Lower leg skin (tissue), 4 donors: ENCODE measurements at regions not wholly inside any gene's neighbourhood (a gene's known extent, or its start where the extent isn't known, plus 50 kb on each side); places are given as distances from the start of the nearest gene placed in this dataset.

Experiments
- DNase-seq, 2 donors: peaks; one replicate each; pipeline ENCODE4 v3.0.0-alpha.2; 2019; ENCODE audit warnings: low spot score in 2 of 2
- H3K4me3 ChIP-seq: fragments of 200-600 bp; sonication (generic); 2 replicates; pipeline ENCODE4 v1.5.1; 2017; ENCODE audit warnings: mild to moderate bottlenecking, low read depth; ENCODE audit not compliant: poor library complexity, severe bottlenecking
- POLR2A ChIP-seq, 2 donors: fragments of 450-650 bp; IDR thresholded peaks; one replicate each; pipeline ENCODE4 v1.6.1; 2016 to 2017; ENCODE audit warnings: antibody characterized with exemption in 2 of 2, mild to moderate bottlenecking in 1 of 2, moderate library complexity in 1 of 2
- WGBS, 2 donors: methylation state at CpG; one replicate each; pipeline ENCODE4 v1.1.5; 2018; 5-methylcytosine and 5-hydroxymethylcytosine counted together
- intact Hi-C: fragments of 100-400 bp; cut with DNase I; formaldehyde crosslinking; loops from one replicate; pipeline ENCODE4 v1.15.0; 2023; ENCODE audit warnings: low total_unique reads
- TF ChIP-seq, protein P1 (sequence below), 3 donors: fragments of 450-650 bp; IDR thresholded peaks; one replicate each; pipeline ENCODE4 v1.5.1; 2016; ENCODE audit warnings: antibody characterized with exemption in 3 of 3, mild to moderate bottlenecking in 3 of 3, moderate library complexity in 2 of 3

DNA sequence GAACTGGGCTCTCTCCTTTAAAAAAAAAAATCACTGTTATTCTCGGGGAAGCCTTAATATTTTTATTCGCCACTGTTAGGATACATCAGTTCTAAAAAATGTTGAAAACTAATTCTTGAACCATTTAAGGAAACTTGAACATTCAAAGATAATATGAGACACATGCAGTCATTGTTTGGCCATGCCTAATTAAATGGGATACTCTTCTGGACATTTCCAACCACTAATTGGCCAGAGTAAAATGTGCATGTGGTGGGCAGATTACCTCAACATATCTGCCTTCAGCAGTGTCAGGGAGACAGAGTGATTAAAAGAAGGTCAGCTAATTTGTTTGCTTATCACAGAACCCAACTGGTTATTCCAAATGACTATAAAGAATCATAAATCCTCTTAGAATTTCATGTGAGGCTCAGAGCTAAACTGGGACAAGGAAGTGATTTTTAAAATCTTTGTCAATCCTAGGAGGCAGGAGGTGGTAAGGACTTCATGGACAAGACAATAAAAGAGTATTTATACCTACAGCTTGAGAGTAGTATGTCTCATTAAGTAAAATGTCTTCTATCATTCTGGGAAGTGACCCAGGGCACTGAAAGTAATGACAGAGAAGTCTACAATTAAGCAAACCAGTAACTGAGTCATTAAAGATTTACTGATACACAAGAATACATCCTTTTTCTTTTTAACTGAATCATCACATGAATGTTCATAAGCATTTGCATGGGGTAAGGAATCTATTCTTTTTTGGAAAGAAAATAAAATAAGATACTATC is 242.9 kb upstream of the TRPM3 start:
- TF ChIP-seq, protein P1, sequence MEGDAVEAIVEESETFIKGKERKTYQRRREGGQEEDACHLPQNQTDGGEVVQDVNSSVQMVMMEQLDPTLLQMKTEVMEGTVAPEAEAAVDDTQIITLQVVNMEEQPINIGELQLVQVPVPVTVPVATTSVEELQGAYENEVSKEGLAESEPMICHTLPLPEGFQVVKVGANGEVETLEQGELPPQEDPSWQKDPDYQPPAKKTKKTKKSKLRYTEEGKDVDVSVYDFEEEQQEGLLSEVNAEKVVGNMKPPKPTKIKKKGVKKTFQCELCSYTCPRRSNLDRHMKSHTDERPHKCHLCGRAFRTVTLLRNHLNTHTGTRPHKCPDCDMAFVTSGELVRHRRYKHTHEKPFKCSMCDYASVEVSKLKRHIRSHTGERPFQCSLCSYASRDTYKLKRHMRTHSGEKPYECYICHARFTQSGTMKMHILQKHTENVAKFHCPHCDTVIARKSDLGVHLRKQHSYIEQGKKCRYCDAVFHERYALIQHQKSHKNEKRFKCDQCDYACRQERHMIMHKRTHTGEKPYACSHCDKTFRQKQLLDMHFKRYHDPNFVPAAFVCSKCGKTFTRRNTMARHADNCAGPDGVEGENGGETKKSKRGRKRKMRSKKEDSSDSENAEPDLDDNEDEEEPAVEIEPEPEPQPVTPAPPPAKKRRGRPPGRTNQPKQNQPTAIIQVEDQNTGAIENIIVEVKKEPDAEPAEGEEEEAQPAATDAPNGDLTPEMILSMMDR (IDR thresholded peaks at IDR 0.05), result no peak
- TF ChIP-seq POLR2A (IDR thresholded peaks at IDR 0.05), result no peak
- 67 to 71% methylated on average over 2 of the region's 2 CpGs for WGBS, 2 donors
- intact Hi-C loops, result no loop called here
- H3K4me3 ChIP-seq, result no peak overlapping the region
- DNase-seq, result no peak

DNA sequence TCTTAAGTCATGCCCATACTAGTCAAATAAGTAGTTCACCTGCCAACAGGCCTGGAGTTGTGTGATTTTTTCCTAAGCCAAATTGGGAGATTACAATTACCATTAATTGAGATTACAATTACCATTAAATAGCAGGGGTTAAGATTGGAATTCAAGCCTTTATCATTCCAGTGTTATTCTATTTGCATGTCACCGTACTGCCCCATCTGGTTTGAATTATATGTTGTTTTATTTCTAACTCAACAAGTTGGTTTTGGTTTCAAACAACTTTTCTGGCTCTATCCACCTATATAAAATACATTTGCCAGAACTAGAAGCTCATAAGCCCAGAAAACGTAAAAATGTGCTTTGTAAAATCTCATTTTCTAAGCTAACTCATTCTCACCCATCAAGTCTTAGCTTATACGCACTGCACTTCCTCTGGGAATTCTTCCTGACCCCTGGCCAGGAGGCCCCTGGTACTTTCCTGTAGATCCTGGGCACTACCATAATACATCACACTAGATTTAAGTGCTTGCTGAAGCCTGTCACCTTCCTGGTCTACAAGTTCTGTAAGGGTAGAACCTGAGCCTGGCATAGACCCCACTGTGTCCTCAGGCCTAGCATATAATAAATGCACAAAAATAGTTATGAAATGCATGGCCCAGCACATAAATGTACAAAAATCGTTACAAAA is 242.0 kb upstream of the TRPM3 start:
- intact Hi-C loops, result no loop called here
- 32 to 33% methylated on average over 4 of the region's 4 CpGs for WGBS, 2 donors
- no peak for DNase-seq

DNA sequence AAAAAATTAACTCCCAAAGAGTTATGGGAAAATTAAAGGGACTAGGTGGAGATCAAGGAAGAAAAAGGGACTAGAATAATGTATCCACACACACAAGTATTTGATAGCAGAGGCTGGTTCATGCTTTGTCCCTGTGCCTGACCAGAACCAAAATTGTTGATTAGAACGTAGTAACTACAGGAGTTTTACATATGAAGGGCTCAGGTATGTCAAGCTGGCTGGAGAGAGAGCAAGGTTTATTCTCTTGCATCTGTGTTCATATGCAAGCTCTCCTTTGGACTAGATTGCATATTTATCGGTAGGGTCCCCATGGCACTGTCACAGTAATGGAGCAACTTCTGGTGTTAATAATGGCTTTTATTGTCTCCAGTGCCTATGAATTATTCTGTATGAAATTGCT is 239.9 kb upstream of the TRPM3 start:
- intact Hi-C loops, result no loop called here
- WGBS, 2 donors, result 84 to 89% methylated on average over 2 of the region's 2 CpGs
- no peak for TF ChIP-seq POLR2A (IDR thresholded peaks at IDR 0.05)
- TF ChIP-seq, protein P1 (IDR thresholded peaks at IDR 0.05), result no peak
- DNase-seq, result no peak
- no peak overlapping the region for H3K4me3 ChIP-seq

More for the DNA sequence above, 242.0 kb upstream of the TRPM3 start:
- H3K4me3 ChIP-seq, result no peak overlapping the region
- TF ChIP-seq POLR2A (IDR thresholded peaks at IDR 0.05), result no peak
- TF ChIP-seq, protein P1 (IDR thresholded peaks at IDR 0.05), result no peak

DNA sequence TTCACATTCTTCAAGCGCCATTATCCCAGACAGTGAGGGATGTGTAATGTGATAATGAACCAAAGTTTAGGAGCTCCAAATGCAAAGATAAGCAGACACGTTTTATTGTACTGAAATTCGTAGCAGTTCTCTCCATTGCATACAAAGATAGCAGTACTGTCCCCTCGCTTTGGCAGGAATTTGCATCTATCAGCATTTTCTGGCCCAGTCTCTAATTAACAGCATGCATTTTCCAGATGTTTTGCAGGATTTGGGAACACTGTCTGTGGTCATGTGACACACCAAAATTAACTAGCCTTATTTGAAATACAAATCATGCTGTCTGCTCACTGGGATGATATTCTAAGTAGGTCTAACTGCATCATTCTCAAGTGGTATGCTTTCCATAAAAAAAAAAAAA is 235.9 kb upstream of the TRPM3 start:
- H3K4me3 ChIP-seq, result no peak overlapping the region

DNA sequence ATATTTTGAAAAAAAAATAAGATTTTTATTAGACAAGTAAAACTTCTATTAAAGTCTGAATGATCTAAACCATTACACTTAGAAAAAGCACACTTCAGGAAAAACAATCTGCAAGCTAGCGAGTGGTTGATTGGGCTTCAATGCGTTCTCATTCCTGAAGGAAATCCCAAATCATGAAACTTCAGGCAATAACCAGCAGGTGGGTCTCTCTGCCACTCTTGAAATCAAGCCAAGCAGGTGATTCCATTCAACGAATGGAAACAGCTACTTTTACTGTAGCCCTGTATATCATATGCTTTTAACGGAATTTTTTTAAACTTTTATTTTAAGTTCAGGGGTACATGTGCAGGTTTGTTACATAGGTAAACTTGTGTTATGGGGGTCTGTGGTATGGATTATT is 234.5 kb upstream of the TRPM3 start:
- no peak for DNase-seq
- WGBS, 2 donors, result 78 to 83% methylated on average over 4 of the region's 4 CpGs
- H3K4me3 ChIP-seq, result no peak overlapping the region
- intact Hi-C loops, result no loop called here
- TF ChIP-seq, protein P1 (IDR thresholded peaks at IDR 0.05), result no peak
- no peak for TF ChIP-seq POLR2A (IDR thresholded peaks at IDR 0.05)

More for the DNA sequence above, 235.9 kb upstream of the TRPM3 start:
- intact Hi-C loops, result no loop called here
- no peak for TF ChIP-seq POLR2A (IDR thresholded peaks at IDR 0.05)
- TF ChIP-seq, protein P1 (IDR thresholded peaks at IDR 0.05), result no peak
- WGBS, 2 donors, result 53 to 59% methylated on average over 4 of the region's 4 CpGs
- no peak for DNase-seq
